ENCODE measurements at regions not wholly inside any gene's neighbourhood (a gene's known extent, or its start where the extent isn't known, plus 50 kb on each side); places are given as distances from the start of the nearest gene placed in this dataset.

GRCh38 chr3:73236867-73237266 is 175.4 kb downstream of the EBLN2 start:
- Histone ChIP-seq H3K27me3 (ENCODE audit: insufficient read depth in 3 of 3, low read length in 2 of 3) (no peaks in the 10 kb centered on the region), H3K27ac (no peak overlapping the region), H3K4me1 (no peaks in the 10 kb centered on the region), H3K36me3 (ENCODE audit: insufficient read depth in 1 of 2, low read depth in 1 of 2) (no peaks in the 10 kb centered on the region), H3K4me3 (no peak overlapping the region), H3K9me3 (no peaks in the 10 kb centered on the region)
- no peak for TF ChIP-seq CTCF (IDR thresholded peaks at IDR 0.05)
- DNase-seq: no peak
- WGBS, 3 donors: 65 to 78% (median 72%) methylated on average over 5 of the region's 5 CpGs
- intact Hi-C loops (cut with DNase I): no loop called here
- no peak for ATAC-seq

- H3K27me3 ChIP-seq (ENCODE audit: insufficient read depth in 3 of 3, low read length in 2 of 3): peaks cover 0 to 2% (median 0%) of the 10 kb centered on the region in 3 donors
- DNase-seq (no peak), ATAC-seq (no peak)
- no peaks in the 10 kb centered on the region for H3K4me1 ChIP-seq
- no peak for TF ChIP-seq CTCF (IDR thresholded peaks at IDR 0.05)
- intact Hi-C loops (cut with DNase I): no loop called here
- H3K4me3 ChIP-seq: no peak overlapping the region
- WGBS, 3 donors: 83 to 90% (median 88%) methylated on average over 3 of the region's 3 CpGs
- H3K9me3 ChIP-seq: no peaks in the 10 kb centered on the region
- H3K27ac ChIP-seq: no peak overlapping the region
- no peaks in the 10 kb centered on the region for H3K36me3 ChIP-seq (ENCODE audit: insufficient read depth in 1 of 2, low read depth in 1 of 2)
These were observed 182.3 kb downstream of the EBLN2 start for GRCh38 chr3:73243740-73244139.

- H3K27me3 ChIP-seq (ENCODE audit: insufficient read depth in 3 of 3, low read length in 2 of 3): peaks cover 0 to 2% (median 0%) of the 10 kb centered on the region in 3 donors
- WGBS, 3 donors: 60 to 80% (median 74%) methylated on average over 1 of the region's 1 CpG
- H3K4me3 ChIP-seq: no peak overlapping the region
- no peaks in the 10 kb centered on the region for H3K36me3 ChIP-seq (ENCODE audit: insufficient read depth in 1 of 2, low read depth in 1 of 2)
- ATAC-seq (no peak), DNase-seq (no peak)
- H3K9me3 ChIP-seq: no peaks in the 10 kb centered on the region
- intact Hi-C loops (cut with DNase I): no loop called here
- H3K4me1 ChIP-seq: no peaks in the 10 kb centered on the region
- no peak for TF ChIP-seq CTCF (IDR thresholded peaks at IDR 0.05)
- no peak overlapping the region for H3K27ac ChIP-seq
These were observed 184.0 kb downstream of the EBLN2 start for GRCh38 chr3:73245459-73245858.

- no peak overlapping the region for H3K27ac ChIP-seq
- no peak overlapping the region for H3K4me3 ChIP-seq
- H3K27me3 ChIP-seq (ENCODE audit: insufficient read depth in 3 of 3, low read length in 2 of 3): peaks cover 0 to 2% (median 0%) of the 10 kb centered on the region in 3 donors
- intact Hi-C loops (cut with DNase I): no loop called here
- 87 to 93% (median 89%) methylated on average over 7 of the region's 7 CpGs for WGBS, 3 donors
- no peak for TF ChIP-seq CTCF (IDR thresholded peaks at IDR 0.05)
- no peaks in the 10 kb centered on the region for H3K4me1 ChIP-seq
- ATAC-seq: no peak
- DNase-seq: no peak
- no peaks in the 10 kb centered on the region for H3K9me3 ChIP-seq
- H3K36me3 ChIP-seq (ENCODE audit: insufficient read depth in 1 of 2, low read depth in 1 of 2): no peaks in the 10 kb centered on the region
These were observed 187.6 kb downstream of the EBLN2 start for GRCh38 chr3:73249047-73249446.

- no peak for ATAC-seq
These were observed 192.6 kb downstream of the EBLN2 start for GRCh38 chr3:73254062-73254461.

More at GRCh38 chr3:73254062-73254461, 192.6 kb downstream of the EBLN2 start:
- 66 to 72% (median 68%) methylated on average over 5 of the region's 5 CpGs for WGBS, 3 donors
- no peak overlapping the region for H3K4me3 ChIP-seq
- no peak overlapping the region for H3K27ac ChIP-seq
- intact Hi-C loops (cut with DNase I): no loop called here
- H3K27me3 ChIP-seq (ENCODE audit: insufficient read depth in 3 of 3, low read length in 2 of 3): no peaks in the 10 kb centered on the region
- no peaks in the 10 kb centered on the region for H3K36me3 ChIP-seq (ENCODE audit: insufficient read depth in 1 of 2, low read depth in 1 of 2)
- H3K4me1 ChIP-seq: no peaks in the 10 kb centered on the region
- no peaks in the 10 kb centered on the region for H3K9me3 ChIP-seq
- no peak for TF ChIP-seq CTCF (IDR thresholded peaks at IDR 0.05)
- no peak for DNase-seq

All from psoas muscle (tissue), 7 donors.